HepG2 (cell line): ENCODE measurements at regions not wholly inside any gene's neighbourhood (a gene's known extent, or its start where the extent isn't known, plus 50 kb on each side); places are given as distances from the start of the nearest gene placed in this dataset.

Source experiments
- ATAC-seq: fragments of 200-7000 bp; cut with Tn5 transposase; 3 replicates; pipeline ENCODE4 v1.9.1; 2020; ENCODE audit warnings: mild to moderate bottlenecking, moderate library complexity
- BruUV-seq: library from RNA; stranded (reverse); fragments of 400-500 nt; replicated peaks from 2 replicates; lab custom pipeline; 2021; lab: Mats Ljungman, UMichigan
- CTCF ChIA-PET: fragments of 300-600 bp; formaldehyde crosslinking; extraction: SDS; loops from one replicate; lab custom pipeline; 2021; ENCODE audit warnings: low total read pairs, inconsistent platforms, low intra/inter-chr PET ratio; lab: Yijun Ruan, JAX
- POLR2A ChIA-PET: fragments of 350-600 bp; sonication (Branson Sonifier 250); formaldehyde crosslinking; loops from one replicate; lab custom pipeline; 2020; ENCODE audit warnings: antibody characterized with exemption, inconsistent platforms; lab: Yijun Ruan, JAX
- DNase-seq: peaks from one replicate; pipeline ENCODE4 v3.0.0-alpha.2; 2015; ENCODE audit warnings: low spot score
- FAIRE-seq: peaks from 3 replicates; lab custom pipeline; 2011; peaks lifted over from hg19 to GRCh38; lab: Jason Lieb, UNC
- H2AFZ ChIP-seq: one replicate; pipeline ENCODE4 v1.6.1; 2011; ENCODE audit warnings: low read length, inconsistent platforms
- H3K27ac ChIP-seq: fragments of 300-600 bp; 3 replicates; pipeline ENCODE4 v1.8.0; 2011; ENCODE audit warnings: mixed run types, mild to moderate bottlenecking, mixed read lengths, low read length, inconsistent platforms; ENCODE audit not compliant: insufficient read depth; ENCODE audit errors: extremely low read length
- H3K27me3 ChIP-seq, 2 experiments: fragments of 200-600 bp in 1 of 2; 2 replicates in 1 of 2; 3 replicates in 1 of 2; pipeline versions ENCODE4 v1.6.0 to v1.8.0; 2011; ENCODE audit warnings: low read length in 2 of 2, mild to moderate bottlenecking in 2 of 2, moderate library complexity in 2 of 2, inconsistent platforms in 1 of 2; ENCODE audit not compliant: insufficient read depth in 2 of 2, control insufficient read depth in 1 of 2
- H3K36me3 ChIP-seq, 2 experiments: fragments of 200-600 bp in 1 of 2; replicated peaks in 1 of 2; 2 replicates in 1 of 2; 3 replicates in 1 of 2; pipeline versions ENCODE4 v1.5.1 to v1.8.0; 2011; ENCODE audit warnings: low read length in 2 of 2, inconsistent platforms in 1 of 2; ENCODE audit not compliant: insufficient read depth in 2 of 2, control insufficient read depth in 1 of 2
- H3K4me1 ChIP-seq: 2 replicates; pipeline ENCODE4 v1.5.1; 2012; ENCODE audit warnings: low read length, inconsistent platforms; ENCODE audit not compliant: insufficient read depth
- H3K4me2 ChIP-seq: 2 replicates; pipeline ENCODE4 v1.6.0; 2011; ENCODE audit warnings: low read depth, low read length, inconsistent platforms
- H3K4me3 ChIP-seq, 3 experiments: fragments of 200-600 bp in 1 of 3; sonication (generic), shearing (Covaris generic) in 1 of 3; replicated peaks in 1 of 3; 2 replicates each; pipeline ENCODE4 v1.5.1; 2011 to 2016; ENCODE audit warnings: low read length in 3 of 3, inconsistent platforms in 2 of 3, low read depth in 2 of 3, mild to moderate bottlenecking in 2 of 3, control low read depth in 1 of 3, mixed read lengths in 1 of 3; ENCODE audit not compliant: insufficient read depth in 1 of 3
- H3K79me2 ChIP-seq: one replicate; pipeline ENCODE4 v1.6.1; 2011; ENCODE audit warnings: low read length, inconsistent platforms; ENCODE audit not compliant: insufficient read depth
- H3K9ac ChIP-seq: 2 replicates; pipeline ENCODE4 v1.6.0; 2011; ENCODE audit warnings: mild to moderate bottlenecking, low read depth, low read length, inconsistent platforms; ENCODE audit not compliant: insufficient read depth
- H3K9me3 ChIP-seq: 2 replicates; pipeline ENCODE4 v1.5.1; 2012; ENCODE audit warnings: mild to moderate bottlenecking, low read length
- H4K20me1 ChIP-seq: 2 replicates; pipeline ENCODE4 v1.6.0; 2011; ENCODE audit warnings: inconsistent platforms, mild to moderate bottlenecking, low read length, moderate library complexity; ENCODE audit not compliant: insufficient read depth
- KAT8 ChIP-seq: IDR thresholded peaks from 2 replicates; pipeline ENCODE4 v1.6.1; 2016; ENCODE audit warnings: missing genetic modification reagents, missing compliant biosample characterization
- RNF2 ChIP-seq: fragments of 450-650 bp; conservative IDR thresholded peaks from 2 replicates; pipeline ENCODE4 v1.6.1; 2016; ENCODE audit warnings: low read depth
- SALL2 ChIP-seq: sonication (generic); formaldehyde crosslinking; IDR thresholded peaks from 2 replicates; pipeline ENCODE4 v1.8.1; 2023; ENCODE audit warnings: mild to moderate bottlenecking, missing genetic modification reagents, inconsistent platforms
- ZFP90 ChIP-seq: sonication (generic); formaldehyde crosslinking; IDR thresholded peaks from 2 replicates; pipeline ENCODE4 v1.8.0; 2022; ENCODE audit warnings: missing genetic modification reagents, mild to moderate bottlenecking, inconsistent platforms, borderline replicate concordance
- ZNF629 ChIP-seq: sonication (generic); formaldehyde crosslinking; conservative IDR thresholded peaks from 2 replicates; pipeline ENCODE4 v1.5.0; 2020; ENCODE audit warnings: missing genetic modification reagents
- WGBS: methylation state at CpG from one replicate; pipeline ENCODE4 v1.1.6; 2017; ENCODE audit warnings: low lambda C conversion rate; 5-methylcytosine and 5-hydroxymethylcytosine counted together
- in situ Hi-C: cut with HindIII; loops from 2 replicates; pipeline ENCODE4 v1.10.0; 2017; ENCODE audit warnings: low pct_unique_long_range_greater_than_20kb; ENCODE audit not compliant: extremely low pct_ligation_motif_present
- intact Hi-C: fragments of 100-400 bp; cut with micrococcal nuclease; formaldehyde crosslinking; loops from one replicate; pipeline ENCODE4 v1.10.0; 2022; ENCODE audit not compliant: unreplicated experiment
- TF ChIP-seq, protein P1 (sequence below): sonication (generic); formaldehyde crosslinking; conservative IDR thresholded peaks from 2 replicates; pipeline ENCODE4 v1.4.0; 2020; ENCODE audit warnings: missing genetic modification reagents
- TF ChIP-seq, protein P2 (sequence below): sonication (generic); formaldehyde crosslinking; IDR thresholded peaks from 2 replicates; pipeline ENCODE4 v1.4.0; 2020; ENCODE audit warnings: mild to moderate bottlenecking, missing genetic modification reagents

DNA sequence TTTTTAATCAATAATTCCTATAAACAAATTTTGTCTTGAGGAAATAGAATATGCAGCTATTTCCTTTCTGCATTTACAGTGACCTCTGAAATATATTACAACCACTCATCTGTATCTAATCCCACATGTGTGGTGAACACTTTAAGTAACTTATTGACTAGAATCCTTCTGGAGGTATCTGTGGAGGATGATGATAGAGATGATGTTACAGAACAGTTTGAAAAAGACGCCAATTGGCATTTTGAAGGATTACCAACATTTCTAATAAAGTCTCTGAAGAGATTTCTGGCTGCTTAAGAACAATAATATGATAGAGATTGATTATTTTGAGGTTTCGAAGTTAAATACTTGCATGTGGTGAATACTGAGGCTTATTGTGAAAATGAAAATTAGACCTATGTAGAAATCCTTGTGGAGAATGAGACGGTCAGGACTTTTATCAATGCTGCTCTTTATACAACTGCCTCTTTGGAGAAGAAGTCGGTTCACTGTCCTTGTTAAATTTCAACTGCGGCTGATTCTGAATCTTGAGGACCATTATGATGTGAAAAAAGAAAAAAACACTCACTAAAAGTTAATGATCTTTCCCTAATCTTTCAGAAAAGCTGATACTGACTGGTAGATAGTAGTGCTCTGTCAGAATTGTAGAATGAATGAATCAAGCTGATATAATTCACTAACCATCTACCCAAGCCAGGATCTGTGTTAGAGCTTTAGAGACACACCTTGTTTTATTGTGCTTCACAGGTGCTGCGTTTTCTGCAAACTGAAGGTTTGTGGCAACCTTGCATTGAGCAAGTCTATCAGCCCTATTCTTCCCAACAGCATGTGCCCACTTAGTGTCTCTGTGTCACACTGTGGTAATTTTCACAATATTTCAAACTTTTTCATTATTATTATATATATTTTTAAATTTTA lies 204.7 kb downstream of the SPRY1 start:
- DNase-seq (no peak), ATAC-seq (no peak), FAIRE-seq (peak; percentile 56)
- Histone ChIP-seq H3K9ac (no peak overlapping the region), H3K79me2 (no peaks in the 10 kb centered on the region), H3K4me3 (no peak overlapping the region), H3K36me3 (no peaks in the 10 kb centered on the region), H3K27me3 (no peaks in the 10 kb centered on the region), H4K20me1 (no peaks in the 10 kb centered on the region), H3K9me3 (no peaks in the 10 kb centered on the region), H3K4me2 (no peak overlapping the region), H3K27ac (no peak overlapping the region), H3K4me1 (peaks cover 42% of the 10 kb centered on the region), H2AFZ (no peak overlapping the region)
- no peak for TF ChIP-seq KAT8 (CRISPR knock-in tag)
- TF ChIP-seq ZNF629 (CRISPR knock-in tag) = no peak
- TF ChIP-seq ZFP90 (CRISPR knock-in tag) = no peak
- TF ChIP-seq, protein P1, sequence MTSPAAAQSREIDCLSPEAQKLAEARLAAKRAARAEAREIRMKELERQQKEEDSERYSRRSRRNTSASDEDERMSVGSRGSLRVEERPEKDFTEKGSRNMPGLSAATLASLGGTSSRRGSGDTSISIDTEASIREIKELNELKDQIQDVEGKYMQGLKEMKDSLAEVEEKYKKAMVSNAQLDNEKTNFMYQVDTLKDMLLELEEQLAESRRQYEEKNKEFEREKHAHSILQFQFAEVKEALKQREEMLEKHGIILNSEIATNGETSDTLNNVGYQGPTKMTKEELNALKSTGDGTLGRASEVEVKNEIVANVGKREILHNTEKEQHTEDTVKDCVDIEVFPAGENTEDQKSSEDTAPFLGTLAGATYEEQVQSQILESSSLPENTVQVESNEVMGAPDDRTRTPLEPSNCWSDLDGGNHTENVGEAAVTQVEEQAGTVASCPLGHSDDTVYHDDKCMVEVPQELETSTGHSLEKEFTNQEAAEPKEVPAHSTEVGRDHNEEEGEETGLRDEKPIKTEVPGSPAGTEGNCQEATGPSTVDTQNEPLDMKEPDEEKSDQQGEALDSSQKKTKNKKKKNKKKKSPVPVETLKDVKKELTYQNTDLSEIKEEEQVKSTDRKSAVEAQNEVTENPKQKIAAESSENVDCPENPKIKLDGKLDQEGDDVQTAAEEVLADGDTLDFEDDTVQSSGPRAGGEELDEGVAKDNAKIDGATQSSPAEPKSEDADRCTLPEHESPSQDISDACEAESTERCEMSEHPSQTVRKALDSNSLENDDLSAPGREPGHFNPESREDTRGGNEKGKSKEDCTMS = no peak
- TF ChIP-seq, protein P2, sequence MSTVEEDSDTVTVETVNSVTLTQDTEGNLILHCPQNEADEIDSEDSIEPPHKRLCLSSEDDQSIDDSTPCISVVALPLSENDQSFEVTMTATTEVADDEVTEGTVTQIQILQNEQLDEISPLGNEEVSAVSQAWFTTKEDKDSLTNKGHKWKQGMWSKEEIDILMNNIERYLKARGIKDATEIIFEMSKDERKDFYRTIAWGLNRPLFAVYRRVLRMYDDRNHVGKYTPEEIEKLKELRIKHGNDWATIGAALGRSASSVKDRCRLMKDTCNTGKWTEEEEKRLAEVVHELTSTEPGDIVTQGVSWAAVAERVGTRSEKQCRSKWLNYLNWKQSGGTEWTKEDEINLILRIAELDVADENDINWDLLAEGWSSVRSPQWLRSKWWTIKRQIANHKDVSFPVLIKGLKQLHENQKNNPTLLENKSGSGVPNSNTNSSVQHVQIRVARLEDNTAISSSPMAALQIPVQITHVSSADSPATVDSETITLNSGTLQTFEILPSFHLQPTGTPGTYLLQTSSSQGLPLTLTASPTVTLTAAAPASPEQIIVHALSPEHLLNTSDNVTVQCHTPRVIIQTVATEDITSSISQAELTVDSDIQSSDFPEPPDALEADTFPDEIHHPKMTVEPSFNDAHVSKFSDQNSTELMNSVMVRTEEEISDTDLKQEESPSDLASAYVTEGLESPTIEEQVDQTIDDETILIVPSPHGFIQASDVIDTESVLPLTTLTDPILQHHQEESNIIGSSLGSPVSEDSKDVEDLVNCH (CRISPR knock-in tag) = no peak
- TF ChIP-seq SALL2 (CRISPR knock-in tag) = no peak
- TF ChIP-seq RNF2 = no peak
- ChIA-PET POLR2A (interaction anchor here (1.3 kb wide), 1 partner anchor 96 kb away, joined by 6 read pairs; no protein-coding TSS in a partner anchor), CTCF (interaction anchor here (1.6 kb wide), 1 partner anchor 37 kb away, joined by 4 read pairs; no protein-coding TSS in a partner anchor)
- in situ Hi-C loops (no loop called here), intact Hi-C loops (loop anchor here (1.0 to 2.0 kb wide), 4 partner anchors 13 to 202 kb away; no protein-coding TSS in a partner anchor)
- 80% methylated on average over 6 of the region's 6 CpGs for WGBS
- BruUV-seq = no TSS peak
